ENCODE measurements at regions not wholly inside any gene's neighbourhood (a gene's known extent, or its start where the extent isn't known, plus 50 kb on each side); places are given as distances from the start of the nearest gene placed in this dataset.

DNA sequence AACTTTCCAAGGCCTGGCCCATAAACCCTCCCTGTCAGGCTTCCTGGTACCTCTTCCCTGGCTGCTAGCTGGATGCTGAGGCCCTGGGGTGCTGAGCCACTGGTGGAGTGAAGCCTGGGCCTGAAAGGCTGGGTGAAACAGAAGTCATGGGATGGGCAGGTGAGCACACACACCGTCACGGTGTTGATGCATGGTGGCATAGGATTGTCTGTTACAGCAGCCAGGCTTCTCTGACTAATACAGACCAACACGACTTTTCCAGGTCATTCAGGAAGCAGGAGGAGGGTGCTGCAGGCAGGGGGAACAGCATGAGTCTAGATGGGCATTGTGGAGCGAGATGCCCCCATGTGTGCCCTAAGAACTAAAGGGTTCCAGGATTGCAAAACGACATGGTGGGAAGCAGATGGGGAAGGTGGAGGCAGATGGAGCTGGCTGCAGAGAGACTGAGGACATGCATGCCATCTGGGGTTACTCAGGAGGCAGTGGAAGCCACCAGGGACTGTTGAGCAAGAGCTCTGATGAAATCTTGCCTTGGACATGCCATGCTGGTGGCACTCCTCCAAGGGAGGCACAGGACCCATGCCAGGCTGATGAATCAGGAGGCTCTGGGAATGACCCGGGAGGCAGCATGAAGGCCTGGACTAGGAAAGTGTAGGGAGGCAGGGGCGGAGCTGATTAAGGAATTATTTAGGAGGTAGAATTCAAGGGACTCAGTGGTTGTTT lies 480.9 kb downstream of the TSN start:
- Histone ChIP-seq H3K9me3 (no peaks in the 10 kb centered on the region), H3K27me3 (no peaks in the 10 kb centered on the region), H3K36me3 (no peaks in the 10 kb centered on the region), H3K4me3 (no peak overlapping the region), H3K4me1 (no peaks in the 10 kb centered on the region), H3K27ac (no peak overlapping the region)
- DNase-seq (no peak), ATAC-seq (ENCODE audit: low FRiP score in 2 of 2) (peak in 1 of 2 donors; percentile 25)
- TF ChIP-seq, protein P1, sequence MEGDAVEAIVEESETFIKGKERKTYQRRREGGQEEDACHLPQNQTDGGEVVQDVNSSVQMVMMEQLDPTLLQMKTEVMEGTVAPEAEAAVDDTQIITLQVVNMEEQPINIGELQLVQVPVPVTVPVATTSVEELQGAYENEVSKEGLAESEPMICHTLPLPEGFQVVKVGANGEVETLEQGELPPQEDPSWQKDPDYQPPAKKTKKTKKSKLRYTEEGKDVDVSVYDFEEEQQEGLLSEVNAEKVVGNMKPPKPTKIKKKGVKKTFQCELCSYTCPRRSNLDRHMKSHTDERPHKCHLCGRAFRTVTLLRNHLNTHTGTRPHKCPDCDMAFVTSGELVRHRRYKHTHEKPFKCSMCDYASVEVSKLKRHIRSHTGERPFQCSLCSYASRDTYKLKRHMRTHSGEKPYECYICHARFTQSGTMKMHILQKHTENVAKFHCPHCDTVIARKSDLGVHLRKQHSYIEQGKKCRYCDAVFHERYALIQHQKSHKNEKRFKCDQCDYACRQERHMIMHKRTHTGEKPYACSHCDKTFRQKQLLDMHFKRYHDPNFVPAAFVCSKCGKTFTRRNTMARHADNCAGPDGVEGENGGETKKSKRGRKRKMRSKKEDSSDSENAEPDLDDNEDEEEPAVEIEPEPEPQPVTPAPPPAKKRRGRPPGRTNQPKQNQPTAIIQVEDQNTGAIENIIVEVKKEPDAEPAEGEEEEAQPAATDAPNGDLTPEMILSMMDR (IDR thresholded peaks at IDR 0.05), result no peak
- TF ChIP-seq POLR2AphosphoS5 (IDR thresholded peaks at IDR 0.05) (no peak), POLR2A (IDR thresholded peaks at IDR 0.05) (no peak), EP300 (IDR thresholded peaks at IDR 0.05) (no peak)
- 69 to 85% methylated on average over 7 of the region's 7 CpGs for WGBS, 2 donors

DNA sequence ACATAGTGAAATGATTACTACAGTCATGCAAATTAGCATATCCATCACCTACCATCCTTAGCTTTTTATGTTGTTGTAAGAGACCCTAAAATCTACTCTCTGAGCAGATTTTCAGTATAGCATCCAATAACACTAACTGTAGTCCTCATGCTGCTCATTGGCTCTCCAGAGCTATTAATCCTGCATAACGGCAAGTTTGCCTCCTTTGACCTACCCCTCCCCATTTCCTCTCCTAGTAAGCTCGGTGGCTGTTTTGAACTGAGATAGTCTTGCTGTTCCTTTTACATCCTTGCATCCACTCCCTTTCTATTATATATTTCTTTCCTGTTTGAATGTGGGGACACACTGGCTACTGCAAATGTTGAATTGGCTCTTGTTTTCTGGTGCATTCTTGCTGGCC lies 481.5 kb downstream of the TSN start:
- 33 to 36% methylated on average over 2 of the region's 2 CpGs for WGBS, 2 donors
- Histone ChIP-seq H3K4me1 (no peaks in the 10 kb centered on the region), H3K9me3 (no peaks in the 10 kb centered on the region), H3K27ac (no peak overlapping the region), H3K27me3 (no peaks in the 10 kb centered on the region), H3K4me3 (no peak overlapping the region), H3K36me3 (no peaks in the 10 kb centered on the region)
- no peak for DNase-seq
- no peak for ATAC-seq (ENCODE audit: low FRiP score in 2 of 2)
- TF ChIP-seq POLR2A (IDR thresholded peaks at IDR 0.05) (no peak), EP300 (IDR thresholded peaks at IDR 0.05) (no peak), POLR2AphosphoS5 (IDR thresholded peaks at IDR 0.05) (no peak)
- TF ChIP-seq, protein P1 (IDR thresholded peaks at IDR 0.05), result no peak

DNA sequence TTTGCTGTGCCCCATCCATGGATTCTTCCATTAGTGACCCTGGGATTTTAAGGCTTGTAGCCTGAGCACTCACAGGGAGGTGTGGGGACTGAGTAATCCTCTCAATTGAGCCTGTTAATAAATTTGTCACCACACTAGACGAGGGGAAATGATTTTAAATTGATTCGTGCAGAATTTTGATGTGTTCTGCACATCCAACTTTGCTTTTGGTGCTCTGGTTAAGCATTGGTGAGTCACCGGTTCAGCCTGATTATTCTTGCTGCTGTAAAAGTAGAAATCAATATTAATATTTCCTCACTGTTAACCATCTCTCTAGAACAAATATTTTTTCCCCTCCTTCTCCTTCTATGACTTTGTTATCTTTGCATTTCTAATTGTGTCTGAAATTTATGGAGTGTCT lies 482.0 kb downstream of the TSN start:
- Histone ChIP-seq H3K27ac (no peak overlapping the region), H3K9me3 (no peaks in the 10 kb centered on the region), H3K4me3 (no peak overlapping the region), H3K27me3 (no peaks in the 10 kb centered on the region), H3K36me3 (no peaks in the 10 kb centered on the region), H3K4me1 (no peaks in the 10 kb centered on the region)
- WGBS, 2 donors, result 75 to 81% methylated on average over 3 of the region's 3 CpGs
- TF ChIP-seq, protein P1 (IDR thresholded peaks at IDR 0.05), result no peak
- TF ChIP-seq POLR2A (IDR thresholded peaks at IDR 0.05), result no peak
- no peak for TF ChIP-seq EP300 (IDR thresholded peaks at IDR 0.05)
- TF ChIP-seq POLR2AphosphoS5 (IDR thresholded peaks at IDR 0.05), result no peak
- DNase-seq (no peak), ATAC-seq (ENCODE audit: low FRiP score in 2 of 2) (no peak)

DNA sequence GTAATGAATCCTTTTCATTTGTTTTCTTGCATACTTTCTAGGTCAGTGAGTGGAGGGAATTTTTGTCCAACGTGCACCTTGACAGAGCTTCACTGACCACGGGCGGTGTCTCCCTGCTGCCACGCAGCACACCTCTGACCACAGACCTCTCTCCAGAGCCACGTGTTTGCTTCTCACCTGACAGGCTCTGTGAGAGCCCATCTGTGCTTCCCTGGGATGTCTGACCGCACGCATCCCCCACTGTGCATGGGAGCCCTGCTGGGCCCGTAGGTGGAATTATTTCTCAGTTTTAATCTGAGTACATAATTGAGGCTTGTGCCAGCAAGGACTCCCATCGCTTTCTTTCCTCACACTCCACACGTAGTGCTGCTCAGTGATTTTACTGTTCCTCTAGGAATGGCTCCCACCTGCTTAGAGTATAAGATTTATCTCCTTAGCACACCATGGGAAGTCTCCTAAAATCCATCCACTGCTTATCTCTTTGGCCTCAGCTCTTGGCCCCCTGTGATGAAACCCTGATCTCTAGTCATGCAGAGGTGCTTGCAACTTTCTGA lies 482.6 kb downstream of the TSN start:
- WGBS, 2 donors, result 69 to 78% methylated on average over 10 of the region's 10 CpGs
- TF ChIP-seq POLR2AphosphoS5 (IDR thresholded peaks at IDR 0.05), result no peak
- no peak for TF ChIP-seq POLR2A (IDR thresholded peaks at IDR 0.05)
- TF ChIP-seq, protein P1 (IDR thresholded peaks at IDR 0.05), result no peak
- TF ChIP-seq EP300 (IDR thresholded peaks at IDR 0.05), result no peak
- Histone ChIP-seq H3K9me3 (no peaks in the 10 kb centered on the region), H3K4me3 (no peak overlapping the region), H3K27me3 (no peaks in the 10 kb centered on the region), H3K4me1 (no peaks in the 10 kb centered on the region), H3K27ac (no peak overlapping the region), H3K36me3 (no peaks in the 10 kb centered on the region)
- DNase-seq, result no peak
- no peak for ATAC-seq (ENCODE audit: low FRiP score in 2 of 2)

DNA sequence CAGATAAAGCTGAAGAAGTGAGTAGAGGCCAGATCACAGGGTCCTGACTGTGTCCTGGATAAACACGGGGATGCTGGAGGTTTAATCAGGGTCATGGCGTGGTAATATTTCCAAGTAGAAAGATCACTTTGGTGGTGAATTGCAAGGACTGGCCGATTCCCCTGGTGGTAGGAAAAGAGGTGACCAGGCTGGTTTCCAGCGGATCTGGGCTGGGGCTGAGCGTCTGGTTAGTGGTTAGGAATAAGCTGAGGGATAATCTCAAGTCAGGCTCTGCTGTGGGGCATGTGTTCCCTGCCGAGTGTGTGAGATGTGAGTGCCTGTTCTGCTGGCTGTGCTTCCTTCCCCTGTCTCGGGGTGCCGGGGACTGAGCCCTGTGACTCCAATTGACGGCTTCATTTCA lies 484.0 kb downstream of the TSN start:
- no peaks in the 10 kb centered on the region for H3K36me3 ChIP-seq
- H3K27me3 ChIP-seq, result no peaks in the 10 kb centered on the region
- TF ChIP-seq EP300 (IDR thresholded peaks at IDR 0.05), result no peak
- TF ChIP-seq POLR2A (IDR thresholded peaks at IDR 0.05), result no peak
- no peak for TF ChIP-seq POLR2AphosphoS5 (IDR thresholded peaks at IDR 0.05)
- TF ChIP-seq, protein P1 (IDR thresholded peaks at IDR 0.05), result no peak
- H3K4me3 ChIP-seq, result no peak overlapping the region
- no peaks in the 10 kb centered on the region for H3K9me3 ChIP-seq
- DNase-seq, result no peak
- no peak for ATAC-seq (ENCODE audit: low FRiP score in 2 of 2)
- WGBS, 2 donors, result 74 to 80% methylated on average over 5 to 9 of the region's 9 CpGs
- no peak overlapping the region for H3K27ac ChIP-seq
- no peaks in the 10 kb centered on the region for H3K4me1 ChIP-seq
